Glutamatergic neuron (in vitro differentiated cells): ENCODE measurements at regions not wholly inside any gene's neighbourhood (a gene's known extent, or its start where the extent isn't known, plus 50 kb on each side); places are given as distances from the start of the nearest gene placed in this dataset.

Experiments used
- DNase-seq: peaks from one replicate; pipeline ENCODE4 v3.0.0; 2022
- H3K27ac Mint-ChIP-seq: one replicate; pipeline ENCODE4 v1.8.0; 2020; ENCODE audit warnings: mild to moderate bottlenecking, mixed read lengths, inconsistent platforms; ENCODE audit not compliant: unreplicated experiment
- H3K27me3 Mint-ChIP-seq: one replicate; pipeline ENCODE4 v1.8.0; 2020; ENCODE audit warnings: mild to moderate bottlenecking, moderate library complexity, mixed read lengths, inconsistent platforms; ENCODE audit not compliant: unreplicated experiment
- H3K36me3 Mint-ChIP-seq: one replicate; pipeline ENCODE4 v1.8.0; 2020; ENCODE audit warnings: mild to moderate bottlenecking, mixed read lengths, inconsistent platforms; ENCODE audit not compliant: unreplicated experiment
- H3K4me1 Mint-ChIP-seq: one replicate; pipeline ENCODE4 v1.8.0; 2020; ENCODE audit warnings: mild to moderate bottlenecking, low read depth, mixed read lengths, inconsistent platforms; ENCODE audit not compliant: unreplicated experiment
- H3K4me3 Mint-ChIP-seq: one replicate; pipeline ENCODE4 v1.8.0; 2020; ENCODE audit warnings: mild to moderate bottlenecking, mixed read lengths, inconsistent platforms; ENCODE audit not compliant: unreplicated experiment
- H3K9me3 Mint-ChIP-seq: one replicate; pipeline ENCODE4 v1.8.0; 2020; ENCODE audit warnings: mild to moderate bottlenecking, moderate library complexity, mixed read lengths, inconsistent platforms; ENCODE audit not compliant: unreplicated experiment
- TF ChIP-seq, protein P1 (sequence below): fragments of 200-600 bp; sonication (generic); IDR thresholded peaks from one replicate; pipeline ENCODE4 v1.5.0; 2021; ENCODE audit not compliant: partially characterized antibody, unreplicated experiment

DNA sequence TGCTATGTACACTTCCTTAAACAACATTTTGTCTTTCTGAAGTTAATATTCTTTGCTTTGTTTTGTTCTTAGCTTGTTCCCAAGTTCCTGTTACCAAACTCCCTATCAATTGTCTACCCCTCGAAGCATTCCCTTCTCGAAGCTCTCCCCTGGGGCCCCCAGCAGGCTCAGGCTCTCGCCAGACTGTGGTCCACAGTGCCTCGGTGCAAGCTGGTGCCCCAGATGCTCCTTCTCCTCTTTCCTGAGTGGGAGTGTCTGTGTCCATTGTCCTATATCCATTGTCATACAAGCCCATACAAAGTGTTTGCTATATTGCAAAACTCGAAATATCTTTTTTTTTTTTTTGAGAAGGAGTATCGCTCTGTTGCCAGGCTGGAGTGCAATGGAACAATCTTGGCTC, 51.7 kb upstream of the RTL6 start:
- Mint-ChIP-seq H3K4me1 (peaks cover 5% of the 10 kb centered on the region), H3K27ac (peak overlapping the region; percentile 62), H3K9me3 (peaks cover 7% of the 10 kb centered on the region), H3K36me3 (no peaks in the 10 kb centered on the region), H3K27me3 (peaks cover 5% of the 10 kb centered on the region), H3K4me3 (peak overlapping the region; percentile 11)
- TF ChIP-seq, protein P1, sequence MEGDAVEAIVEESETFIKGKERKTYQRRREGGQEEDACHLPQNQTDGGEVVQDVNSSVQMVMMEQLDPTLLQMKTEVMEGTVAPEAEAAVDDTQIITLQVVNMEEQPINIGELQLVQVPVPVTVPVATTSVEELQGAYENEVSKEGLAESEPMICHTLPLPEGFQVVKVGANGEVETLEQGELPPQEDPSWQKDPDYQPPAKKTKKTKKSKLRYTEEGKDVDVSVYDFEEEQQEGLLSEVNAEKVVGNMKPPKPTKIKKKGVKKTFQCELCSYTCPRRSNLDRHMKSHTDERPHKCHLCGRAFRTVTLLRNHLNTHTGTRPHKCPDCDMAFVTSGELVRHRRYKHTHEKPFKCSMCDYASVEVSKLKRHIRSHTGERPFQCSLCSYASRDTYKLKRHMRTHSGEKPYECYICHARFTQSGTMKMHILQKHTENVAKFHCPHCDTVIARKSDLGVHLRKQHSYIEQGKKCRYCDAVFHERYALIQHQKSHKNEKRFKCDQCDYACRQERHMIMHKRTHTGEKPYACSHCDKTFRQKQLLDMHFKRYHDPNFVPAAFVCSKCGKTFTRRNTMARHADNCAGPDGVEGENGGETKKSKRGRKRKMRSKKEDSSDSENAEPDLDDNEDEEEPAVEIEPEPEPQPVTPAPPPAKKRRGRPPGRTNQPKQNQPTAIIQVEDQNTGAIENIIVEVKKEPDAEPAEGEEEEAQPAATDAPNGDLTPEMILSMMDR, result no peak
- DNase-seq, result peak; percentile 49

GRCh38 chr22:44548981-44549380, 50.9 kb upstream of the RTL6 start:
- Mint-ChIP-seq H3K4me1 (peaks cover 7% of the 10 kb centered on the region), H3K4me3 (no peak overlapping the region), H3K36me3 (no peaks in the 10 kb centered on the region), H3K9me3 (peaks cover 7% of the 10 kb centered on the region), H3K27me3 (peaks cover 3% of the 10 kb centered on the region), H3K27ac (no peak overlapping the region)
- no peak for DNase-seq
- TF ChIP-seq, protein P1, result no peak
